Aorta (tissue), 5 donors: ENCODE measurements at regions not wholly inside any gene's neighbourhood (a gene's known extent, or its start where the extent isn't known, plus 50 kb on each side); places are given as distances from the start of the nearest gene placed in this dataset.

ENCODE experiments used
- ATAC-seq: fragments of 200-7000 bp; cut with Tn5 transposase; one replicate; pipeline ENCODE4 v1.9.1; 2022; ENCODE audit warnings: moderate library complexity; ENCODE audit not compliant: low FRiP score
- DNase-seq, 2 donors: peaks; one replicate each; pipeline ENCODE4 v3.0.0-alpha.2; 2020
- H3K27ac ChIP-seq, 2 donors: one replicate each; pipeline ENCODE4 v1.5.1; 2013; ENCODE audit warnings: low read length in 2 of 2, mild to moderate bottlenecking in 2 of 2, moderate library complexity in 2 of 2, control low read depth in 1 of 2, inconsistent platforms in 1 of 2, low read depth in 1 of 2
- H3K27me3 ChIP-seq, 2 donors: one replicate each; pipeline ENCODE4 v1.6.1; 2013; ENCODE audit warnings: control low read depth in 1 of 2, low read length in 1 of 2, mild to moderate bottlenecking in 1 of 2, moderate library complexity in 1 of 2; ENCODE audit not compliant: insufficient read depth in 2 of 2, control insufficient read depth in 1 of 2
- H3K36me3 ChIP-seq, 2 donors: one replicate each; pipeline ENCODE4 v1.6.1; 2013; ENCODE audit warnings: control low read depth in 1 of 2, low read length in 1 of 2, mild to moderate bottlenecking in 1 of 2; ENCODE audit not compliant: insufficient read depth in 2 of 2, control insufficient read depth in 1 of 2
- H3K4me1 ChIP-seq, 2 donors: one replicate each; pipeline ENCODE4 v1.6.1; 2013; ENCODE audit warnings: low read length in 2 of 2, control low read depth in 1 of 2, mild to moderate bottlenecking in 1 of 2, moderate library complexity in 1 of 2; ENCODE audit not compliant: insufficient read depth in 2 of 2, control insufficient read depth in 1 of 2
- H3K4me3 ChIP-seq, 2 donors: one replicate each; pipeline ENCODE4 v1.5.1; 2013; ENCODE audit warnings: low read length in 2 of 2, control low read depth in 1 of 2, mild to moderate bottlenecking in 1 of 2
- H3K9me3 ChIP-seq: one replicate; pipeline ENCODE4 v1.6.1; 2013; ENCODE audit warnings: mild to moderate bottlenecking, low read length; ENCODE audit not compliant: control insufficient read depth
- WGBS, 2 donors: extraction: QIAGEN DNeasy Blood & Tissue Kit; methylation state at CpG; one replicate each; pipeline ENCODE4 v1.1.7; 2013; 5-methylcytosine and 5-hydroxymethylcytosine counted together
- intact Hi-C, 2 donors: fragments of 100-400 bp; cut with DNase I; formaldehyde crosslinking; loops; one replicate each; pipeline versions ENCODE4 v1.14.2 to v1.15.0; 2022
- donor health status: healthy with polysubstance abuse.
- donor health status: Bipolar disorder and iron deficiency.
- donor health status: DM: no; HTN: no; CAD: no.
- donor health status: DM: no; HTN: no; CAD: no.
- donor health status: DM: yes; HTN: yes; CAD: no.

DNA sequence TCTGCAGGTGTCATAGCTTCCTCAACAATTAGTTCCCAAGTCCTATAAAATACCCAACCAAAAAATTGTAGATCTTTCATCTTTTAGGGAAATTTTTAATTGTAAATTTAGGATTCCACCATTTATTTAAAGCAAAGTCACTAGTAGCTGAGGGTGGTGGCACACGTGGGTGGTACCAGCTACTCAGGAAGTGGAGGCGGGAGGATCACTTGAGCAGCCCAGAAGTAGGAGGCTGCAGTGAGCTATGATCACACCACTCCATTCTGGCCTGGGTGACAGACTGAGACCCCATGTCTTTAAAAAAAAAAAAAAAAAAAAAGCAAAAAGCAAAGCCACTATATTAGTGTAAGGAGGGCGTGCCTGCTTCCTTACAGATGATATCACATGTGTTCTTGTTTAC is 60.3 kb upstream of the GREB1L start:
- intact Hi-C loops = no loop called here
- no peak for DNase-seq
- WGBS, 2 donors = 83 to 90% methylated on average over 3 of the region's 3 CpGs

DNA sequence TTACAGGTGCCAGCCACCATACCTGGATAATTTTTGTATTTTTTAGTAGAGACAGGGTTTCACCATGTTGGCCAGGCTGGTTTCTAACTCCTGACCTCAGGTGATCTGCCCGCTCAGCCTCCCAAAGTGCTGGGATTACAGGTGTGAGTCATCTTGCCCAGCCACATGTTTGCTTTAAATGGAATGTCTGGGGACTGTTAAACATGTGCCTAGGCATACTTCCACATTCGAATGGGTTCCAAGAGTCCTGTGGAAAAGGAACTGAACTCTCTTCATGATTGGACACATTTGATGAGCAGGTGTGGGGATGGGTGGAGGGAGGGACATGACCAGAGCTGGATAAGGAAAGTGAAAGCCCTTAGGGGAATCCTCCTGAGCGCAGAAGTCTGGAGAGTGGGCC is 58.4 kb upstream of the GREB1L start:
- H3K4me1 ChIP-seq = no peaks in the 10 kb centered on the region
- WGBS, 2 donors = 77 to 86% methylated on average over 3 of the region's 3 CpGs
- ATAC-seq (no peak), DNase-seq (no peak)
- H3K4me3 ChIP-seq = no peak overlapping the region
- H3K27ac ChIP-seq = no peak overlapping the region
- no peaks in the 10 kb centered on the region for H3K27me3 ChIP-seq
- intact Hi-C loops = no loop called here
- no peaks in the 10 kb centered on the region for H3K9me3 ChIP-seq
- no peaks in the 10 kb centered on the region for H3K36me3 ChIP-seq

More for the DNA sequence above, 60.3 kb upstream of the GREB1L start:
- Histone ChIP-seq H3K9me3 (no peaks in the 10 kb centered on the region), H3K4me3 (no peak overlapping the region), H3K4me1 (no peaks in the 10 kb centered on the region), H3K27me3 (no peaks in the 10 kb centered on the region), H3K27ac (no peak overlapping the region), H3K36me3 (no peaks in the 10 kb centered on the region)
- ATAC-seq = no peak

- ATAC-seq (no peak), DNase-seq (no peak)
- 88 to 90% methylated on average over 7 of the region's 7 CpGs for WGBS, 2 donors
- no peaks in the 10 kb centered on the region for H3K27me3 ChIP-seq
- no peak overlapping the region for H3K4me3 ChIP-seq
- H3K9me3 ChIP-seq = no peaks in the 10 kb centered on the region
- H3K36me3 ChIP-seq = no peaks in the 10 kb centered on the region
- intact Hi-C loops = no loop called here
- no peaks in the 10 kb centered on the region for H3K4me1 ChIP-seq
- no peak overlapping the region for H3K27ac ChIP-seq
Measured at GRCh38 chr18:21184396-21184996, 57.5 kb upstream of the GREB1L start.

- intact Hi-C loops = no loop called here
- Histone ChIP-seq H3K36me3 (no peaks in the 10 kb centered on the region), H3K4me3 (no peak overlapping the region), H3K27me3 (no peaks in the 10 kb centered on the region), H3K4me1 (no peaks in the 10 kb centered on the region), H3K27ac (no peak overlapping the region), H3K9me3 (no peaks in the 10 kb centered on the region)
- ATAC-seq (no peak), DNase-seq (no peak)
- WGBS, 2 donors = 23 to 24% methylated on average over 4 of the region's 4 CpGs
Measured at GRCh38 chr18:21187886-21188285, 54.1 kb upstream of the GREB1L start.

- Histone ChIP-seq H3K9me3 (no peaks in the 10 kb centered on the region), H3K27ac (no peak overlapping the region), H3K4me3 (no peak overlapping the region), H3K36me3 (no peaks in the 10 kb centered on the region), H3K27me3 (no peaks in the 10 kb centered on the region), H3K4me1 (no peaks in the 10 kb centered on the region)
- intact Hi-C loops = loop anchor here (10.0 kb wide), 2 partner anchors 413 to 663 kb away; partner anchors contain the start of gene ESCO1 (in 1 of the 2)
- ATAC-seq (no peak), DNase-seq (peak in 1 of 2 donors; percentile 56)
- WGBS, 2 donors = 48 to 55% methylated on average over 7 of the region's 7 CpGs
Measured at GRCh38 chr18:21191596-21192307, 50.3 kb upstream of the GREB1L start.
